ENCODE measurements at regions not wholly inside any gene's neighbourhood (a gene's known extent, or its start where the extent isn't known, plus 50 kb on each side); places are given as distances from the start of the nearest gene placed in this dataset.

- H4K91ac ChIP-seq (ENCODE audit: insufficient read depth, low read depth, low read length) = no peak overlapping the region
- no peak overlapping the region for H3K9ac ChIP-seq (ENCODE audit: low read depth, low read length)
- TF ChIP-seq NFE2L2 (IDR thresholded peaks at IDR 0.05; ENCODE audit: low read depth, low read length) (no peak), RCOR1 (IDR thresholded peaks at IDR 0.05; ENCODE audit: insufficient replicate concordance, low read length) (no peak), MAZ (IDR thresholded peaks at IDR 0.05; ENCODE audit: borderline replicate concordance, low read depth, low read length) (no peak), MAFK (IDR thresholded peaks at IDR 0.05; ENCODE audit: low read depth, low read length) (no peak), SMC3 (IDR thresholded peaks at IDR 0.05; ENCODE audit: low read depth, low read length) (no peak), BHLHE40 (IDR thresholded peaks at IDR 0.05; ENCODE audit: low read depth, low read length) (no peak), MXI1 (IDR thresholded peaks at IDR 0.05; ENCODE audit: borderline replicate concordance, low read depth, low read length) (no peak), ELK1 (IDR thresholded peaks at IDR 0.05; ENCODE audit: borderline replicate concordance, low read depth, low read length) (no peak)
- CTCF ChIA-PET = no interaction called here
- H2AK9ac ChIP-seq (replicated peaks; ENCODE audit: low read depth, low read length, poor library complexity) = no peak overlapping the region
- H4K20me1 ChIP-seq (ENCODE audit: insufficient read depth, low read length) = no peaks in the 10 kb centered on the region
- no peak overlapping the region for H3K56ac ChIP-seq (ENCODE audit: extremely low read depth, insufficient read depth, low read length)
- POLR2A ChIA-PET (ENCODE audit: unreplicated experiment) = no interaction called here
- H3K27ac ChIP-seq (ENCODE audit: insufficient read depth, low read length) = no peak overlapping the region
- H3K27me3 ChIP-seq (ENCODE audit: control insufficient read depth, insufficient read depth, low read length) = no peaks in the 10 kb centered on the region
- dilution Hi-C loops (cut with HindIII; ENCODE audit: low sequenced_read_pairs, unreplicated experiment) (no loop called here), in situ Hi-C loops (cut with MboI; ENCODE audit: low sequenced_read_pairs) (no loop called here), intact Hi-C loops (cut with micrococcal nuclease) (no loop called here)
- H3K36me3 ChIP-seq (ENCODE audit: control insufficient read depth, insufficient read depth, low read length) = no peaks in the 10 kb centered on the region
- no peak overlapping the region for H3K4ac ChIP-seq (ENCODE audit: low read depth, low read length)
- no peaks in the 10 kb centered on the region; the same call in 1 of the 2 replicates for H3K4me1 ChIP-seq (ENCODE audit: control insufficient read depth, insufficient read depth, low read length)
- no peak overlapping the region for H2BK5ac ChIP-seq (ENCODE audit: low read depth, low read length, poor library complexity, severe bottlenecking)
- BruUV-seq (replicated peaks) = no TSS peak
- no peaks in the 10 kb centered on the region for H3K9me3 ChIP-seq (ENCODE audit: control insufficient read depth, insufficient read depth, low read length)
- no CpG with 5 or more reads among the region's 3 CpGs for WGBS, 2 experiments (ENCODE audit: extremely low coverage in 2 of 2, insufficient read length in 1 of 2)
- H4K8ac ChIP-seq (ENCODE audit: low read depth in 2 of 2, low read length in 2 of 2) = no peak overlapping the region
- no peaks in the 10 kb centered on the region for H3K79me1 ChIP-seq (ENCODE audit: low read depth in 1 of 2, low read length in 2 of 2)
- no peak overlapping the region for H3K4me2 ChIP-seq (ENCODE audit: low read depth, low read length)
- no peak overlapping the region for H2AFZ ChIP-seq (replicated peaks; ENCODE audit: low read length, poor library complexity)
- ATAC-seq (ENCODE audit: low read depth) (no peak), DNase-seq (no peak)
- no peak overlapping the region for H2BK120ac ChIP-seq (ENCODE audit: low read depth, low read length)
- no peak overlapping the region for H3K18ac ChIP-seq (ENCODE audit: low read depth, low read length)
- H3K9me1 ChIP-seq (ENCODE audit: insufficient read depth, low read length) = no peaks in the 10 kb centered on the region
- no peak overlapping the region for H4K5ac ChIP-seq (ENCODE audit: low read depth, low read length)
- H3K23ac ChIP-seq (ENCODE audit: low read depth, low read length) = no peak overlapping the region
- no peak overlapping the region for H2BK15ac ChIP-seq (ENCODE audit: low read depth, low read length)
- H2AK5ac ChIP-seq (ENCODE audit: low read depth, low read length) = no peak overlapping the region
- H3K14ac ChIP-seq (replicated peaks; ENCODE audit: low read depth, low read length) = no peak overlapping the region
- no peak overlapping the region for H2BK20ac ChIP-seq (ENCODE audit: low read depth, low read length)
- no peak overlapping the region for H3K4me3 ChIP-seq (ENCODE audit: insufficient read depth, low read depth, low read length)
Observed at GRCh38 chr10:109253306-109253705, 670.0 kb downstream of the XPNPEP1 start.

Measured in IMR-90 (cell line).